HEK293 (cell line): ENCODE measurements at regions not wholly inside any gene's neighbourhood (a gene's known extent, or its start where the extent isn't known, plus 50 kb on each side); places are given as distances from the start of the nearest gene placed in this dataset.

ENCODE experiments used
- CTCF ChIA-PET: fragments of 350-600 bp; formaldehyde crosslinking; extraction: SDS; loops from one replicate; lab custom pipeline; 2021; ENCODE audit warnings: antibody characterized with exemption; lab: Yijun Ruan, JAX
- POLR2A ChIA-PET: fragments of 300-600 bp; formaldehyde crosslinking; extraction: SDS; loops from one replicate; lab custom pipeline; 2020; ENCODE audit warnings: antibody characterized with exemption, inconsistent platforms; lab: Yijun Ruan, JAX
- H3K27ac ChIP-seq: fragments of 200-500 bp; sonication (Bioruptor generic); 2 replicates; pipeline ENCODE4 v1.5.1; 2014; ENCODE audit warnings: low read depth, low read length, control low read depth, inconsistent platforms; ENCODE audit errors: extremely low read depth
- H3K36me3 ChIP-seq, 2 experiments: fragments of 200-500 bp in 1 of 2; sonication (Bioruptor generic) in 1 of 2; 1 replicate in 1 of 2; 2 replicates in 1 of 2; pipeline ENCODE4 v1.5.1; 2014 to 2017; ENCODE audit warnings: inconsistent platforms in 2 of 2, low read length in 2 of 2; ENCODE audit not compliant: control insufficient read depth in 2 of 2, insufficient read depth in 1 of 2
- H3K4me1 ChIP-seq: fragments of 200-500 bp; sonication (Bioruptor generic); 2 replicates; pipeline ENCODE4 v1.5.1; 2014; ENCODE audit warnings: mild to moderate bottlenecking, low read length, inconsistent platforms; ENCODE audit not compliant: control insufficient read depth, insufficient read depth
- H3K4me3 ChIP-seq: 2 replicates; pipeline ENCODE4 v1.5.1; 2011; ENCODE audit warnings: low read depth, mild to moderate bottlenecking, control low read depth, low read length, moderate library complexity
- H3K9me3 ChIP-seq: fragments of 200-500 bp; sonication (Bioruptor generic); 2 replicates; pipeline ENCODE4 v1.5.1; 2014; ENCODE audit warnings: low read depth, low read length, inconsistent platforms; ENCODE audit not compliant: control insufficient read depth, insufficient read depth
- HOXA7 ChIP-seq: sonication (generic); formaldehyde crosslinking; IDR thresholded peaks from 2 replicates; pipeline ENCODE4 v1.8.1; 2022; ENCODE audit warnings: missing genetic modification reagents, borderline replicate concordance
- KLF7 ChIP-seq: fragments of 450-650 bp; formaldehyde crosslinking; IDR thresholded peaks from 2 replicates; pipeline ENCODE4 v1.5.1; 2016; ENCODE audit warnings: missing biosample characterization, missing genetic modification characterization, borderline replicate concordance
- REPIN1 ChIP-seq: fragments of 450-650 bp; formaldehyde crosslinking; IDR thresholded peaks from 2 replicates; pipeline ENCODE4 v1.5.1; 2017; ENCODE audit warnings: missing biosample characterization, missing genetic modification characterization, low read depth
- SALL2 ChIP-seq: fragments of 450-650 bp; formaldehyde crosslinking; IDR thresholded peaks from 2 replicates; pipeline ENCODE4 v1.5.0; 2017; ENCODE audit warnings: missing biosample characterization, mild to moderate bottlenecking, missing genetic modification characterization, borderline replicate concordance
- TRIM28 ChIP-seq: IDR thresholded peaks from 2 replicates; pipeline ENCODE4 v1.6.1; 2011; ENCODE audit warnings: low read length, control low read depth, borderline replicate concordance
- ZBTB1 ChIP-seq: fragments of 450-650 bp; formaldehyde crosslinking; IDR thresholded peaks from 2 replicates; pipeline ENCODE4 v1.5.1; 2016; ENCODE audit warnings: missing biosample characterization, missing genetic modification characterization
- ZEB2 ChIP-seq: fragments of 450-650 bp; formaldehyde crosslinking; IDR thresholded peaks from 2 replicates; pipeline ENCODE4 v1.5.1; 2016; ENCODE audit warnings: missing biosample characterization, missing genetic modification characterization
- ZFP69B ChIP-seq: fragments of 450-650 bp; formaldehyde crosslinking; IDR thresholded peaks from 2 replicates; pipeline ENCODE4 v1.5.1; 2016; ENCODE audit warnings: missing biosample characterization, missing genetic modification characterization
- ZNF132 ChIP-seq: fragments of 450-650 bp; formaldehyde crosslinking; IDR thresholded peaks from 2 replicates; pipeline ENCODE4 v1.5.1; 2017; ENCODE audit warnings: missing biosample characterization, missing genetic modification characterization, borderline replicate concordance
- ZNF140 ChIP-seq: fragments of 450-650 bp; formaldehyde crosslinking; IDR thresholded peaks from 2 replicates; pipeline ENCODE4 v1.5.1; 2016; ENCODE audit warnings: missing biosample characterization, missing genetic modification characterization
- ZNF155 ChIP-seq: fragments of 450-650 bp; formaldehyde crosslinking; IDR thresholded peaks from 2 replicates; pipeline ENCODE4 v1.5.1; 2016; ENCODE audit warnings: missing biosample characterization, missing genetic modification characterization
- ZNF18 ChIP-seq: fragments of 450-650 bp; formaldehyde crosslinking; IDR thresholded peaks from 2 replicates; pipeline ENCODE4 v1.5.1; 2016; ENCODE audit warnings: missing biosample characterization, missing genetic modification characterization
- ZNF2 ChIP-seq: fragments of 450-650 bp; formaldehyde crosslinking; IDR thresholded peaks from 2 replicates; pipeline ENCODE4 v1.5.1; 2016; ENCODE audit warnings: missing biosample characterization, missing genetic modification characterization
- ZNF214 ChIP-seq: fragments of 450-650 bp; formaldehyde crosslinking; IDR thresholded peaks from 2 replicates; pipeline ENCODE4 v1.5.1; 2017; ENCODE audit warnings: missing biosample characterization, mild to moderate bottlenecking, missing genetic modification characterization, borderline replicate concordance
- ZNF311 ChIP-seq: fragments of 450-650 bp; formaldehyde crosslinking; IDR thresholded peaks from 2 replicates; pipeline ENCODE4 v1.5.1; 2017; ENCODE audit warnings: missing biosample characterization, missing genetic modification characterization, borderline replicate concordance
- ZNF433 ChIP-seq: fragments of 450-650 bp; formaldehyde crosslinking; IDR thresholded peaks from 2 replicates; pipeline ENCODE4 v1.5.1; 2016; ENCODE audit warnings: missing biosample characterization, missing genetic modification characterization, low read depth
- ZNF501 ChIP-seq: fragments of 450-650 bp; formaldehyde crosslinking; IDR thresholded peaks from 2 replicates; pipeline ENCODE4 v1.5.1; 2016; ENCODE audit warnings: missing biosample characterization, missing genetic modification characterization
- ZNF549 ChIP-seq: fragments of 450-650 bp; IDR thresholded peaks from 2 replicates; pipeline ENCODE4 v1.5.1; 2018; ENCODE audit warnings: missing biosample characterization, missing genetic modification characterization, mild to moderate bottlenecking, inconsistent platforms, moderate library complexity
- ZNF561 ChIP-seq: fragments of 450-650 bp; IDR thresholded peaks from 2 replicates; pipeline ENCODE4 v1.5.1; 2018; ENCODE audit warnings: missing biosample characterization, missing genetic modification characterization, borderline replicate concordance
- ZNF571 ChIP-seq: fragments of 450-650 bp; formaldehyde crosslinking; IDR thresholded peaks from 2 replicates; pipeline ENCODE4 v1.5.0; 2017; ENCODE audit warnings: missing biosample characterization, missing genetic modification characterization
- ZNF747 ChIP-seq: fragments of 450-650 bp; formaldehyde crosslinking; IDR thresholded peaks from 2 replicates; pipeline ENCODE4 v1.5.1; 2016; ENCODE audit warnings: missing biosample characterization, missing genetic modification characterization
- ZNF76 ChIP-seq: fragments of 450-650 bp; formaldehyde crosslinking; IDR thresholded peaks from 2 replicates; pipeline ENCODE4; 2016; ENCODE audit warnings: low read depth, missing biosample characterization, missing genetic modification characterization, borderline replicate concordance
- ZNF837 ChIP-seq: fragments of 450-650 bp; formaldehyde crosslinking; IDR thresholded peaks from 2 replicates; pipeline ENCODE4 v1.5.1; 2016; ENCODE audit warnings: missing biosample characterization, missing genetic modification characterization
- ZSCAN4 ChIP-seq: fragments of 450-650 bp; formaldehyde crosslinking; IDR thresholded peaks from 2 replicates; pipeline ENCODE4 v1.5.1; 2017; ENCODE audit warnings: missing biosample characterization, missing genetic modification characterization
- TF ChIP-seq, protein P1 (sequence below): fragments of 450-650 bp; IDR thresholded peaks from 2 replicates; pipeline ENCODE4 v1.5.1; 2018; ENCODE audit warnings: missing biosample characterization, mild to moderate bottlenecking, missing genetic modification characterization
- TF ChIP-seq, protein P2 (sequence below): fragments of 450-650 bp; formaldehyde crosslinking; IDR thresholded peaks from 2 replicates; pipeline ENCODE4 v1.5.1; 2016; ENCODE audit warnings: missing biosample characterization, missing genetic modification characterization

DNA sequence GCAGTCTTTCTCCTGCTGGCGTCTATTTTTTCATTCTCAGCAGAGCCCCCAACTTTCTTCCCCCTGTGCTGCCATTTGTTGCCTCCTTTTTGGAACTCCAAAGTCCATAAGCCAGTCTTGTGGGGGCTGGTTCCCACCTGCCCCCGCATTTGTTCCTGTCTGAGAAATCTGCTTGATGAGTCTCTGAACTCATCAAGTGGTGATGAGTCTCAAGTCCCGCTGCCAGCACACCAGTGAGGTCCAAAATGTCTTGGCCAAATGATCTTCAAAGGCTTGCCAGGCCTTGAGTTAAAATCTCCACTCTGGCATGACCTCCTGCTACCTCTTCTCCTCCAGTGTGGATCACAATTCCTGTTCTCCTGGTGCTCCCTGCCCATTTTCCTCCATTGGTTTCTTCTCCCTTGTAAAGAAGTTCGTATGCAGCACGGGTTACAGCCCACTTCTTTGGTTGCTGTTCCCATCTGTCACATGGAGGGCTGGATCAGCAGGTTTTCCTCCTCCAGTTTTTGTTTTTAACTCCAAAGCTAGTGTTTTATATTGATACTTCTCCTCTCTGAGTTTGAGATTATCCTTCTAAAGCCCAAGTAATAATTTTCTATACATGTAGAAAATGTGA lies 72.7 kb upstream of the LIMCH1 start:
- TF ChIP-seq ZNF549 (tag by site-specific recombination), result no peak
- TF ChIP-seq ZNF140, result no peak
- TF ChIP-seq ZNF311 (tag by site-specific recombination), result no peak
- TF ChIP-seq ZFP69B (tag by site-specific recombination), result no peak
- TF ChIP-seq ZNF155 (tag by site-specific recombination), result no peak
- no peak for TF ChIP-seq ZNF571 (tag by site-specific recombination)
- no peak for TF ChIP-seq REPIN1 (tag by site-specific recombination)
- no peak for TF ChIP-seq ZNF18
- TF ChIP-seq ZNF501 (tag by site-specific recombination), result no peak
- no peak for TF ChIP-seq ZNF214
- no peak for TF ChIP-seq KLF7 (tag by site-specific recombination)
- TF ChIP-seq, all 188 proteins: peak for 0
- ChIA-PET CTCF (no interaction called here), POLR2A (no interaction called here)
- Histone ChIP-seq H3K4me1 (no peaks in the 10 kb centered on the region), H3K36me3 (no peaks in the 10 kb centered on the region), H3K9me3 (no peaks in the 10 kb centered on the region), H3K27ac (no peak overlapping the region), H3K4me3 (no peak overlapping the region)

DNA sequence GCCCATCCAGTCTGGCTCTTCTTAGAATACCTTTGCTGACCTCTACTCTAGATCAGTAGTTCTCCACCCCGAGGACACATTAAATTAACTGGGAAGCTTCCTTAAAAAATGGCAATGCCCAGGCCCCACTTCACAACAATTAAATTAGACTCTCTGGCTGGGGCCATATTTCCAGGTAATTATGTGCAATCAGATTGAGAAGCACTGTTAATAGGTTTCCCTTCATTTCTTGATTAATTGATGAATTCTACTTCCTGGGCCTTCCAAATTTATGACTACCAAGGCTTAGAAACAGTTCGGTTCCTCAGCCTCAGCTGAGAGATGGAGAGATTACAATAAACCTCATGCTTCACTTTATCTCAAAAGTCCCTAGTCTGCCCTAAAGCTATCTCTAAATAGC lies 71.7 kb upstream of the LIMCH1 start:
- ChIA-PET POLR2A (no interaction called here), CTCF (no interaction called here)
- Histone ChIP-seq H3K27ac (no peak overlapping the region), H3K4me3 (no peak overlapping the region), H3K4me1 (no peaks in the 10 kb centered on the region), H3K36me3 (no peaks in the 10 kb centered on the region), H3K9me3 (no peaks in the 10 kb centered on the region)
- TF ChIP-seq ZNF837 (tag by site-specific recombination) (no peak), ZEB2 (tag by site-specific recombination) (no peak), ZNF2 (tag by site-specific recombination) (no peak), ZNF561 (tag by site-specific recombination) (no peak), ZNF76 (no peak), ZBTB1 (tag by site-specific recombination) (no peak), HOXA7 (CRISPR knock-in tag) (no peak), ZNF132 (tag by site-specific recombination) (no peak), ZNF747 (tag by site-specific recombination) (no peak), ZSCAN4 (no peak), SALL2 (no peak), ZNF433 (no peak), TRIM28 (no peak)
- TF ChIP-seq, protein P1, sequence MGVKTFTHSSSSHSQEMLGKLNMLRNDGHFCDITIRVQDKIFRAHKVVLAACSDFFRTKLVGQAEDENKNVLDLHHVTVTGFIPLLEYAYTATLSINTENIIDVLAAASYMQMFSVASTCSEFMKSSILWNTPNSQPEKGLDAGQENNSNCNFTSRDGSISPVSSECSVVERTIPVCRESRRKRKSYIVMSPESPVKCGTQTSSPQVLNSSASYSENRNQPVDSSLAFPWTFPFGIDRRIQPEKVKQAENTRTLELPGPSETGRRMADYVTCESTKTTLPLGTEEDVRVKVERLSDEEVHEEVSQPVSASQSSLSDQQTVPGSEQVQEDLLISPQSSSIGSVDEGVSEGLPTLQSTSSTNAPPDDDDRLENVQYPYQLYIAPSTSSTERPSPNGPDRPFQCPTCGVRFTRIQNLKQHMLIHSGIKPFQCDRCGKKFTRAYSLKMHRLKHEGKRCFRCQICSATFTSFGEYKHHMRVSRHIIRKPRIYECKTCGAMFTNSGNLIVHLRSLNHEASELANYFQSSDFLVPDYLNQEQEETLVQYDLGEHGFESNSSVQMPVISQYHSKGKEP (tag by site-specific recombination), result no peak
- TF ChIP-seq, protein P2, sequence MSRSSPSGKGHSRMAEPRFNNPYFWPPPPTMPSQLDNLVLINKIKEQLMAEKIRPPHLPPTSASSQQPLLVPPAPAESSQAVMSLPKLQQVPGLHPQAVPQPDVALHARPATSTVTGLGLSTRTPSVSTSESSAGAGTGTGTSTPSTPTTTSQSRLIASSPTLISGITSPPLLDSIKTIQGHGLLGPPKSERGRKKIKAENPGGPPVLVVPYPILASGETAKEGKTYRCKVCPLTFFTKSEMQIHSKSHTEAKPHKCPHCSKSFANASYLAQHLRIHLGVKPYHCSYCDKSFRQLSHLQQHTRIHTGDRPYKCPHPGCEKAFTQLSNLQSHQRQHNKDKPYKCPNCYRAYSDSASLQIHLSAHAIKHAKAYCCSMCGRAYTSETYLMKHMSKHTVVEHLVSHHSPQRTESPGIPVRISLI (tag by site-specific recombination), result no peak
